ENCODE measurements at regions not wholly inside any gene's neighbourhood (a gene's known extent, or its start where the extent isn't known, plus 50 kb on each side); places are given as distances from the start of the nearest gene placed in this dataset.
A peak's percentile ranks its signal among the peaks of the same experiment; 100 is the strongest.
"Not testable (repeated sequence)": the region's sequence is repeated elsewhere in the genome, so short reads cannot be mapped to it uniquely, and the experiment has no call there.

- no peak for DNase-seq (ENCODE audit: low read depth)
- ChIA-PET POLR2A (no interaction called here), CTCF (no interaction called here)
- Histone ChIP-seq H3K4me3 (ENCODE audit: low read depth, low read length) (no peak overlapping the region), H3K27me3 (ENCODE audit: control insufficient read depth, insufficient read depth, low read length) (no peaks in the 10 kb centered on the region), H3K36me3 (ENCODE audit: control insufficient read depth, insufficient read depth, low read length) (no peaks in the 10 kb centered on the region)
- TF ChIP-seq CTCF (IDR thresholded peaks at IDR 0.05; ENCODE audit: insufficient read depth, low read depth, low read length), result no peak
Measured at GRCh38 chr3:20637729-20638128, 451.7 kb upstream of the SGO1 start.

GRCh38 chr3:20622304-20622703, 436.3 kb upstream of the SGO1 start:
- TF ChIP-seq CTCF (IDR thresholded peaks at IDR 0.05; ENCODE audit: insufficient read depth, low read depth, low read length), result peak; percentile 13; the same call in 1 of the 2 replicates
- H3K36me3 ChIP-seq (ENCODE audit: control insufficient read depth, insufficient read depth, low read length), result no peaks in the 10 kb centered on the region
- CTCF ChIA-PET, result interaction anchor here (0.5 kb wide), 1 partner anchor 737 kb away, joined by 3 read pairs; no protein-coding TSS in a partner anchor
- no peak overlapping the region for H3K4me3 ChIP-seq (ENCODE audit: low read depth, low read length)
- POLR2A ChIA-PET, result no interaction called here
- peak; percentile 68 for DNase-seq (ENCODE audit: low read depth)
- no peaks in the 10 kb centered on the region for H3K27me3 ChIP-seq (ENCODE audit: control insufficient read depth, insufficient read depth, low read length)

- H3K36me3 ChIP-seq (ENCODE audit: control insufficient read depth, insufficient read depth, low read length); H3K27me3 ChIP-seq (ENCODE audit: control insufficient read depth, insufficient read depth, low read length); DNase-seq (ENCODE audit: low read depth); CTCF ChIA-PET; POLR2A ChIA-PET; H3K4me3 ChIP-seq (ENCODE audit: low read depth, low read length): not testable (repeated sequence)
Measured at GRCh38 chr3:20618621-20619020, 432.6 kb upstream of the SGO1 start.

- CTCF ChIA-PET, POLR2A ChIA-PET: not testable (repeated sequence)
Measured at GRCh38 chr3:20618181-20618580, 432.2 kb upstream of the SGO1 start.

GRCh38 chr3:20615982-20616381, 430.0 kb upstream of the SGO1 start:
- DNase-seq (ENCODE audit: low read depth); H3K4me3 ChIP-seq (ENCODE audit: low read depth, low read length); CTCF ChIA-PET; H3K36me3 ChIP-seq (ENCODE audit: control insufficient read depth, insufficient read depth, low read length); POLR2A ChIA-PET; H3K27me3 ChIP-seq (ENCODE audit: control insufficient read depth, insufficient read depth, low read length): not testable (repeated sequence)

More at GRCh38 chr3:20618181-20618580, 432.2 kb upstream of the SGO1 start:
- H3K4me3 ChIP-seq (ENCODE audit: low read depth, low read length); H3K27me3 ChIP-seq (ENCODE audit: control insufficient read depth, insufficient read depth, low read length); DNase-seq (ENCODE audit: low read depth); H3K36me3 ChIP-seq (ENCODE audit: control insufficient read depth, insufficient read depth, low read length): not testable (repeated sequence)

GRCh38 chr3:20608054-20608738, 422.2 kb upstream of the SGO1 start:
- Histone ChIP-seq H3K36me3 (ENCODE audit: control insufficient read depth, insufficient read depth, low read length) (no peaks in the 10 kb centered on the region), H3K4me3 (ENCODE audit: low read depth, low read length) (no peak overlapping the region), H3K27me3 (ENCODE audit: control insufficient read depth, insufficient read depth, low read length) (no peaks in the 10 kb centered on the region)
- DNase-seq (ENCODE audit: low read depth), result no peak
- ChIA-PET CTCF (interaction anchor here (0.6 to 1.0 kb wide), 2 partner anchors 9 to 34 kb away, joined by 3 read pairs; no protein-coding TSS in a partner anchor), POLR2A (no interaction called here)
- TF ChIP-seq CTCF (IDR thresholded peaks at IDR 0.05; ENCODE audit: insufficient read depth, low read depth, low read length), result no peak

GRCh38 chr3:20604659-20605058, 418.7 kb upstream of the SGO1 start:
- no peaks in the 10 kb centered on the region for H3K27me3 ChIP-seq (ENCODE audit: control insufficient read depth, insufficient read depth, low read length)
- POLR2A ChIA-PET, result no interaction called here
- no peak for TF ChIP-seq CTCF (IDR thresholded peaks at IDR 0.05; ENCODE audit: insufficient read depth, low read depth, low read length)
- H3K4me3 ChIP-seq (ENCODE audit: low read depth, low read length), result no peak overlapping the region
- DNase-seq (ENCODE audit: low read depth), result no peak
- no peaks in the 10 kb centered on the region for H3K36me3 ChIP-seq (ENCODE audit: control insufficient read depth, insufficient read depth, low read length)
- CTCF ChIA-PET, result no interaction called here

Data from BJ (cell line).